Keratinocyte (primary cell): ENCODE measurements at regions not wholly inside any gene's neighbourhood (a gene's known extent, or its start where the extent isn't known, plus 50 kb on each side); places are given as distances from the start of the nearest gene placed in this dataset.

ENCODE experiments used
- DNase-seq: peaks from one replicate; pipeline ENCODE4 v3.0.0-alpha.2; 2011; ENCODE audit warnings: low read depth, missing footprints, low spot score
- FAIRE-seq: peaks from 2 replicates; lab custom pipeline; 2011; peaks lifted over from hg19 to GRCh38; lab: Jason Lieb, UNC
- H2AFZ ChIP-seq: 2 replicates; pipeline ENCODE4 v1.6.0; 2012; ENCODE audit warnings: low read length, control low read depth, inconsistent platforms; ENCODE audit not compliant: control insufficient read depth
- H3K27ac ChIP-seq: 2 replicates; pipeline ENCODE4 v1.5.1; 2011; ENCODE audit warnings: low read length; ENCODE audit not compliant: control insufficient read depth, insufficient read depth
- H3K27me3 ChIP-seq: 3 replicates; pipeline ENCODE4 v1.6.0; 2011; ENCODE audit warnings: low read length; ENCODE audit not compliant: control insufficient read depth, insufficient read depth; ENCODE audit errors: extremely low read depth
- H3K36me3 ChIP-seq, 2 experiments: 2 replicates in 1 of 2; 3 replicates in 1 of 2; pipeline ENCODE4 v1.5.1; 2011; ENCODE audit warnings: low read length in 2 of 2, mild to moderate bottlenecking in 1 of 2; ENCODE audit not compliant: control insufficient read depth in 2 of 2, insufficient read depth in 2 of 2; ENCODE audit errors: extremely low read depth in 1 of 2
- H3K4me1 ChIP-seq: 3 replicates; pipeline ENCODE4 v1.5.1; 2011; ENCODE audit warnings: low read length; ENCODE audit not compliant: control insufficient read depth, insufficient read depth; ENCODE audit errors: extremely low read depth
- H3K4me2 ChIP-seq: 3 replicates; pipeline ENCODE4 v1.6.0; 2011; ENCODE audit warnings: low read depth, low read length; ENCODE audit not compliant: control insufficient read depth, insufficient read depth; ENCODE audit errors: extremely low read depth
- H3K4me3 ChIP-seq, 3 experiments: fragments of 200-600 bp in 1 of 3; sonication (generic) in 1 of 3; 2 replicates in 2 of 3; 3 replicates in 1 of 3; pipeline ENCODE4 v1.5.1; 2011 to 2016; ENCODE audit warnings: low read length in 3 of 3, mild to moderate bottlenecking in 3 of 3, control low read depth in 2 of 3, inconsistent platforms in 1 of 3, low read depth in 1 of 3, mixed read lengths in 1 of 3, mixed run types in 1 of 3, moderate library complexity in 1 of 3; ENCODE audit not compliant: control insufficient read depth in 2 of 3, insufficient read depth in 2 of 3; ENCODE audit errors: extremely low read depth in 1 of 3
- H3K79me2 ChIP-seq: 2 replicates; pipeline ENCODE4 v1.6.0; 2012; ENCODE audit warnings: low read length; ENCODE audit not compliant: control insufficient read depth, insufficient read depth
- H3K9ac ChIP-seq: 3 replicates; pipeline ENCODE4 v1.6.0; 2011; ENCODE audit warnings: low read length; ENCODE audit not compliant: control insufficient read depth, insufficient read depth; ENCODE audit errors: extremely low read depth
- H3K9me1 ChIP-seq: 3 replicates; pipeline ENCODE4 v1.6.0; 2011; ENCODE audit warnings: low read length; ENCODE audit not compliant: control insufficient read depth, insufficient read depth; ENCODE audit errors: extremely low read depth
- H3K9me3 ChIP-seq: 2 replicates; pipeline ENCODE4 v1.5.1; 2012; ENCODE audit warnings: low read depth, low read length; ENCODE audit not compliant: control insufficient read depth
- H4K20me1 ChIP-seq: 3 replicates; pipeline ENCODE4 v1.6.0; 2011; ENCODE audit warnings: low read length; ENCODE audit not compliant: control insufficient read depth, insufficient read depth; ENCODE audit errors: extremely low read depth
- EZH2 ChIP-seq: IDR thresholded peaks from one replicate; pipeline ENCODE4 v1.6.1; 2012; ENCODE audit warnings: inconsistent platforms, mild to moderate bottlenecking, low read length, moderate library complexity
- dilution Hi-C: fragments of 300-500 bp; cut with MboI; formaldehyde crosslinking; loops from one replicate; pipeline ENCODE4 v1.7.0; 2020; ENCODE audit warnings: low sequenced_read_pairs; ENCODE audit not compliant: extremely low pct_ligation_motif_present
- TF ChIP-seq, protein P1 (sequence below), 3 experiments: IDR thresholded peaks in 1 of 3; conservative IDR thresholded peaks in 1 of 3; optimal IDR thresholded peaks in 1 of 3; 2 replicates in 2 of 3; 3 replicates in 1 of 3; pipeline versions ENCODE3 to v1.5.1; 2011; ENCODE audit warnings: low read length in 3 of 3, mild to moderate bottlenecking in 3 of 3, moderate library complexity in 2 of 3, control low read depth in 1 of 3, inconsistent platforms in 1 of 3; ENCODE audit not compliant: insufficient read depth in 2 of 3; ENCODE audit errors: extremely low read depth in 1 of 3

DNA sequence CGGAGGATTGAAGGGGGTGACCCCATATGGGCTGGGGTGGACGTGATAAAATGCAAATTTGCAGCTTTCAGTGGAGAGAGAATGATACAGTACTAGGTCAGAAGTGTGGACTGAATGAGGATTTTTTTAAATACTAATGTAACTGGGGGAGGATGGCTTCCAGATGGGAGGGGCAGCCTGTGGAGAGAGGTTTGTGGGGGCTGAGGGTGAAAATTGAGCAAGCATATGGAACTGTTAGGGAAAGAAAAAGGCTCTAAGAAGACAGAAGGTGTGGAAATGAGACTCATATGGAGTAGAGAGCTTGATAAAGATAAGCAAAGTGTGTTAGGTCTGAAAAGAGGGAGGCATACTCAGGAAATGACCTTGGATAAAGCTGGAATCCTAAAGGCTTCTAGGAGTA is 926.4 kb downstream of the IGSF11 start:
- DNase-seq (no peak), FAIRE-seq (no peak)
- Histone ChIP-seq H3K27me3 (no peaks in the 10 kb centered on the region), H2AFZ (no peak overlapping the region), H3K4me3 (no peak overlapping the region), H3K4me2 (no peak overlapping the region), H3K79me2 (no peaks in the 10 kb centered on the region), H4K20me1 (no peaks in the 10 kb centered on the region), H3K27ac (no peak overlapping the region), H3K36me3 (no peaks in the 10 kb centered on the region), H3K9me3 (no peaks in the 10 kb centered on the region), H3K9ac (no peak overlapping the region), H3K4me1 (no peaks in the 10 kb centered on the region), H3K9me1 (no peaks in the 10 kb centered on the region)
- no peak for TF ChIP-seq EZH2
- TF ChIP-seq, protein P1, sequence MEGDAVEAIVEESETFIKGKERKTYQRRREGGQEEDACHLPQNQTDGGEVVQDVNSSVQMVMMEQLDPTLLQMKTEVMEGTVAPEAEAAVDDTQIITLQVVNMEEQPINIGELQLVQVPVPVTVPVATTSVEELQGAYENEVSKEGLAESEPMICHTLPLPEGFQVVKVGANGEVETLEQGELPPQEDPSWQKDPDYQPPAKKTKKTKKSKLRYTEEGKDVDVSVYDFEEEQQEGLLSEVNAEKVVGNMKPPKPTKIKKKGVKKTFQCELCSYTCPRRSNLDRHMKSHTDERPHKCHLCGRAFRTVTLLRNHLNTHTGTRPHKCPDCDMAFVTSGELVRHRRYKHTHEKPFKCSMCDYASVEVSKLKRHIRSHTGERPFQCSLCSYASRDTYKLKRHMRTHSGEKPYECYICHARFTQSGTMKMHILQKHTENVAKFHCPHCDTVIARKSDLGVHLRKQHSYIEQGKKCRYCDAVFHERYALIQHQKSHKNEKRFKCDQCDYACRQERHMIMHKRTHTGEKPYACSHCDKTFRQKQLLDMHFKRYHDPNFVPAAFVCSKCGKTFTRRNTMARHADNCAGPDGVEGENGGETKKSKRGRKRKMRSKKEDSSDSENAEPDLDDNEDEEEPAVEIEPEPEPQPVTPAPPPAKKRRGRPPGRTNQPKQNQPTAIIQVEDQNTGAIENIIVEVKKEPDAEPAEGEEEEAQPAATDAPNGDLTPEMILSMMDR (optimal IDR thresholded peaks at IDR 0.05 in 1 of 3, IDR thresholded peaks at IDR 0.05 in 1 of 3, conservative IDR thresholded peaks at IDR 0.05 in 1 of 3; ENCODE audit: extremely low read depth in 1 of 3, insufficient read depth in 2 of 3, low read length in 3 of 3), result no peak
- dilution Hi-C loops, result no loop called here

DNA sequence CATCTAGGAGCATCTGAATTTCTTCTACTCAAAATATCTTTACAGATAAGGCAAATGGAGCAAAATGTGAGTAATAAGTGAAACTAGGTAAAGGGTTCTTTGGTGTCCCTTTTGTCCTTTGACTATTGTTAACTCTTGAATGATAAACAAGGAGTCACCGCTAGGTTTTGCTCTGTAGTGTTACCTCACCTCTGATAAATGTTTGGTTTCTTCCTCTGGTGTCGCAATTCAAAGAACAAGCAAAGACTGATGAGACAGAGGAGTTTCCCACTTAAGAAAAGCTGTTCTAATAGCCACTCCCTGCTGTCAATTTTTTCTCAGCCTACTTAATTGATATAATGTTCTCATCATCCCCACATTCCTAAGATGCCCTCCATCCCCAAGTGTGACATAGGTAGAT is 925.9 kb downstream of the IGSF11 start:
- Histone ChIP-seq H3K9me1 (no peaks in the 10 kb centered on the region), H3K79me2 (no peaks in the 10 kb centered on the region), H3K4me2 (no peak overlapping the region), H2AFZ (no peak overlapping the region), H3K36me3 (no peaks in the 10 kb centered on the region), H3K27ac (no peak overlapping the region), H3K27me3 (no peaks in the 10 kb centered on the region), H3K4me1 (no peaks in the 10 kb centered on the region), H3K9ac (no peak overlapping the region), H3K4me3 (no peak overlapping the region), H3K9me3 (no peaks in the 10 kb centered on the region), H4K20me1 (no peaks in the 10 kb centered on the region)
- no peak for FAIRE-seq
- TF ChIP-seq, protein P1 (optimal IDR thresholded peaks at IDR 0.05 in 1 of 3, IDR thresholded peaks at IDR 0.05 in 1 of 3, conservative IDR thresholded peaks at IDR 0.05 in 1 of 3; ENCODE audit: extremely low read depth in 1 of 3, insufficient read depth in 2 of 3, low read length in 3 of 3), result no peak
- TF ChIP-seq EZH2, result no peak
- DNase-seq, result no peak
- dilution Hi-C loops, result no loop called here
